ENCODE measurements at regions not wholly inside any gene's neighbourhood (a gene's known extent, or its start where the extent isn't known, plus 50 kb on each side); places are given as distances from the start of the nearest gene placed in this dataset.
"Not testable (repeated sequence)": the region's sequence is repeated elsewhere in the genome, so short reads cannot be mapped to it uniquely, and the experiment has no call there.

DNA sequence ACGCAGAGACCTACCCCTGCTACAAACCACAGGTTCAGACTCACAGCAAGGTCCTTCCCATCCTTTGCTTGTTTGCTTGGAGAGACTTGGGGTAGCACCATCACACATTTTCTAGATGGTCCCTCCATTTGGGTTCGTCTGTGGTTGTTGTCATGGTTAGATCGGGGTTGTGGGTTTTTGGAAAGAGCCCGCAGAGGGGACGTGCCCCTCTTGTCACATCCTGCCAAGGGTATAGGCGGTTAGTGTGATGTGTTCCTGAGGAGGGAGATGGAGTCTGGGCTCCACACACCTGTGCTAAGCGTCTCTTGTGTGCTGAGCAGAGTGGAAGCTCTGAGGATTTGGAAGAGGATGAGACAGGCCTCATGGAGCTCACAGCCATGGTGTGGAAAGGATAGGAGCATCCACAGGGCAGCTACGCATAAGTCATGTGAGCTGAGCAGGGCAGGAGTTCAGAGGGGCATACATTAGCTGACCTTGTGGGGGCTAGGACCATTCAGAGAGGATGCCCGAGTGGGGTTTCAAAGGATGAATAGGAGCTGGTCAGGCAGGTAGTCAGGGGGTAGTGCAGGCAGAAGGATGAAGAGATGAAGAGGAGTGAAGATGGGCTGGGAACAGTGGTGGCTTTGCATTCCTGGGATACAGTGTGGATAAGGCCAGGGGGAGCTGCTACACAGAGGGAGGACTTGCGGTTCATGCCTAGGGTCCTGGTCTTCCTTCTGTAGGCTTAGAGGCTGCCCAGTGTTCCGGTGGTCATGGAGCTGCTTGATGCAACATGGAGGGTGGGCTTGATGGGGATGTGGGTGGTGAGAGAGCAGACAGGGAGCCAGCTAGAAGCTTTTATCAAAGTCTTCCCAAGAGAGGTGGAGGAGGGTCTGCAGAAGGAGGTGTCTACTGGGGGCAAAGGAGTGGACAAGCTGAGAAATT lies 62.9 kb downstream of the ACKR3 start:
- no peak for DNase-seq

DNA sequence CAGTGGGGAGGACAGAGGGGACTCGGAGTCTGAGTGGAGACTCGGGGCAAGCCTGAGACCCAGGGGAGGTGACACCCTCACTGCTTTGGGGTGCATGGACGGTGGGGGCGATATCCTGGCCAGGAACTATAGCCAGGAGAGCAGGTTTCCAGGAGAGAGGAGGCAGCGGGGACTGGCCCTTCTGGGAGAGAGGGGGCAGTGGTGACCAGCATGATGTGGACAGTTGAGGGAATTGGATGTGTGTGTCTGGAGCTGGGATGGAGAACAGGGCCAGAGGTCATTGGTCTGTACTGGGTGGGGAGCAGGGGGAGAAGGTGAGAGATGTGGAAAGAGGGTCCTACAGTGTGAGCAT lies 63.6 kb downstream of the ACKR3 start:
- no peak for DNase-seq

DNA sequence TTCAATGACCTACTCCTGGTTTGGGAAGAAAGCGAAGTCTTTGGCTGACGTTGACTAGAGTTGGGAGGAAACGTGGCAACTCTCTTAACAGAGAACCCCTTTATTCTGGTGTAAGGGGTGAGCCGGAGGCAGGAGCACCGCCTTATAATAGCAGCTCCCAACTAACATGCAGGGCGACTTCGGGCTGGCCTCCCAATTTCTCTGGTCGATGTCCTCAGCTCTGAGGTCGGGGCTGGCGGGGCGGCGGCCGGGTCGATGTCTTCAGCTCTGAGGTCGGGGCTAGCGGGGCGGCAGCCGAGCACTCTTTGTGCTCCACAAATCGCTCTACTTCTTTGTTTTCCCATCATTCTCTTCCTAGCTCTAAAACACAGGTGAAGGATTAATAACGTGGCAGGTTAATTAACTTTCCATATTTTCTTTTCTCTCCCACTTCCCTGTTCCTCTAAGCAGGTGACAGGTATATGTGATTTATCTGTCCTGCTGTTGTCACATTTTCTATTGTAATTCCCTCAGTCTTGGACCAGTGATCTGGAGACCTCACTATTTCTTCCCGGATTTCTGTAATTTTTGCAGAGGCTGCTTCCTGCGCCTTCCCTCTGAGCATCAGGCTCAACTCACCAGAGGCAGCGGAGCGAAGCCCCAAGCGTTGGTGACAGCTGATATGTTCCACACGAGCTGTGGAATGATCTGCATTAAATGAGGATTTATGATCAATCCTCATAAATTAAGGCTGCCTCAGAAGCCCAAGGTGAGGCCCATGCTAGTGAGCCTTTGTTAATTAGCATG lies 64.3 kb downstream of the ACKR3 start:
- no peak for DNase-seq

DNA sequence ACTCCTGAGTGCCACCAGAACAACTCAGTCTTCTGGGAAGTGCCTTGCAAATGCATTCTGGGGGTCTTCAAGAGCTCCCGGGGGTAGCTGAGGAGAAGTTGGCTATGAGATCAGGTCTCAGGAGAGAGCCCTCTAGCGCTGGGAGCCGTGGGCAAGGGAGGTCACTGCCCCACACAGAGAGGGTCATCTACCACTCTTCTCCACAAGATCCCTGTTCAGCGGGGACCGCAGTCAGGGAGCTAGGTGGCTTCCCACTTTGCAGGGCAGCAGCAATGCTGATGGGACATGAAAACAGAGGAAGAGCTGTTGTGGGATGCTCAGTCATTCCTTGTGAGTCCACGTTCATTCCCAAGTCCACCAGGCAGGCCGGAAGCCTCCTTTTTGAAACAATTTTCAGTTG lies 66.6 kb downstream of the ACKR3 start:
- DNase-seq = no peak

DNA sequence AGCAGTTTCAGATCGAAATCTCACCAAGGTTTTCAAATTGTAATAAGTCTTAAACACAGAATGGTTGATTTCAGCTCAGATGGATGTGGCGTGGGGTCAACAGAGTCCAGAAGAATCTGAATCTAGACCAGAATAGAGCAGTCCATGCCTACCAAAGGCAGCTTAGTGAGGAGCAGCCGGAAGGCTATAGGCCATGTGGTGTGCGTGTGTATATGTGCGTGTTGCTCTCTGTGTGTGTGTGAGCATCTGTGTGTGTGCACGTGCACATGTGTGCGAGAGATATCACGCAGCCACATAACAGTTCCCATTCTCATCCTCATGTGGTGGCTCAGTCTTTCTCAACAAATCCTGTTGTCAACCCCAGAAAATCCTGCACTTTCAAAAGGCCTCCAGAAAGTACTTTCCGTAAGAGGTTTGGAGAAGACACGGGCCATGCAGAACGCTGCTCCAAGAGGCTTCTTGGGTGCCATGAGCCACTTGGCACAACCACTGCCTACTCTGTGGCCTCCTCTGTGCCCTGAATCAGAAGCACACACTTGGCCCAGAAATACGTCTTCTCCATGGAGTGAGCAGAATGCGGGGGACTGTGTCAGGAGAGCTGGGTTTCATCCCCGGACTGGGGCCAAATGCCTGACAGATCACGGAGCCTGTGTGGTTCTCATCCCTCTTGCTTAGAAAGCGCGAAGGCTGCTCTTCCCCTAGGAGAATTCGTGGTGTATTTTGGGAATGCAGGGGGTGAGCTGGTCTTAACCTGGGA lies 67.3 kb downstream of the ACKR3 start:
- DNase-seq = no peak

DNA sequence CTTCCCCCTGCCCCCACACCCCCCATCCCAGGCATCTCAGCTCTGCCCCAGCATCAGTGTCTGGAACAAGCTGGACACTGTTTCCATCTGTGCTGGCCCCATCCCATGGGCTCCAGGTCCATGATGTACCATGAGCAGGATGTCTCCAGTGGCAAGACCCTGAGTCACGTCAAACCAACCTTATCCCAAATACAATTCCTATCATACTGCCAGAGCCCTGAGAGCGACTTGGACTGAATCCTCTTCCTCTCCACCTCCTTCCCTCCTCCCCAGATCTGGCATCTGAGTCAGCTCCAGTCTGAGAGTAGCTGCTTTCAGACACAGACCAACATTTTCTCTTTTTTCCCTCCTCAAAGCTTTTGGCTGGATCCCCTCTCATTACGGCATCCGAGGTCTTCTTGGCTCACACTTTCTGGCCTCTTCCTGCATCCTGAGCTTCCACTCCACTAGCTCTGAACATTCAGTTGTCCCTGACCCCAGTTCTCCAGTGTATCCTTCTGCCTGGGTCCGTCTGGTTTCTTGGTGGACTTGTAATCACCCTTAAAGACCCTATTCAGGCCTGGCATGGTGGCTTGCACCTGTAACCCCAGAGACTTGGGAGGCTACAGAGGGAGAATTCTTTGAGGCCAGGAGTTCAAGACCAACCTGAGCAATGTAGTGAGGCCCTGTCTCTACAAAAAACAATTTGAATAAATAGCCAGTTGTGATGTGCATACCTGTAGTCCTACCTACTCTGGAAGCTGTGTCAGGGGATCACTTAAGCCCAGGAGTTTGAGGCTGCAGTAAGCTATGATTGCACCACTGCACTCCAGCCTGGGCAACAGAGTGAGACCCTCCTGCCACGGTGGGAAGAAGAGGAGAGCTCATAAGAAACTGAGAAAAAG lies 68.3 kb downstream of the ACKR3 start:
- peak; percentile 40 for DNase-seq

DNA sequence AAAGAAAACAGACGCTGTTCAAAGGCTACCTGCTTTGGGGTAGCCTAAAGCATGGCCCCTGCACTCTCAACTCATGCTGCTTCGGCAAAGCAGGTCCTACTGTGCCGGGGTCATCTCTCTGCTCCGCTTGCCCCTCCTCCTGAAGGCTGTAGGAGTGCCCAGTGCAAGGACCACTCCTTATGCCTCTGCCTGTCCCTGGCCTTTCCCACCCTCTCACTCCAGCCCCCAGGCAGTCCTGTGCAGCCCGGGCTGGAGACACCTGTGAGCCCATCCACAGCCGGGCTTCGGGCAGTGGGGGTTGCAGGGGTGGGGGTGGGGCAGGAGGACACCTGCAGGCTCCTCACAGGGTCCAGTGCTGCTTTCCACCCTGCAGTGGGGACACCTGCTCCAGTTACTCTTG lies 69.1 kb downstream of the ACKR3 start:
- DNase-seq = no peak

DNA sequence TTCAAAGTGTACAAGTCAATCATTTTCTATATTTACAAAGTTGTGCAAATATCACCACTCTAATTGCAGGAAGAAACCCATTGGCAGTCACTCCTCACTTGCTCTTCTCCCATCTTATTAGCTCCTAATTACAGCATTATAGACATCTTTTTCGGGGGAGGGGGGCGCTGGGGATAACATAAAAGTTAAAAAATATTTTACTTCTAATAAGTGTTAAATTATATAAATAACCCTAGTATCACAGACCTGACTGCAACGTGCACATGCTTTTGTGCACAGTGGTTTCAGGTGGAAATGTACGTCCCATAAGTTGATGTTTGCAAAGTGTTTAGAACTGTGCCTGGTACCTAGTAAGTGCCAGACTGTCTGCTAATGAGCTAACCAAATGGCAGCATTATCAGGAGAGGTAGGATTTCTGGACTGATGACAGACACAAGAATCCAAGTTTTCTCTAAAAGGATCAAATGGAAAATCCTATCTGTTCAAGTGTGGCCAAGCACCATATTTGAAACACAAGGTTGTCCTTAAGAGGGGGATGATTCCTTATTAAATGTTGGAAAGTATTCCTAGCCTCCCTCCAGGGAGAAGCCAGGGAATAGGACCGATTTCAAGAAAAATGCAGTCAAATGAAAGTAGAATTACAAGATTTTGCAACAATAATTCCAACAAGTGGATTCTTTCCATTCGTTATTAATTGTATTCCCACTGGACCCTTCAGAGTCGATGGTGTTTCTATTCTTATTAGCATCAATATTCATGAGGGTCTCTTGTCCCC lies 70.0 kb downstream of the ACKR3 start:
- DNase-seq = no peak

DNA sequence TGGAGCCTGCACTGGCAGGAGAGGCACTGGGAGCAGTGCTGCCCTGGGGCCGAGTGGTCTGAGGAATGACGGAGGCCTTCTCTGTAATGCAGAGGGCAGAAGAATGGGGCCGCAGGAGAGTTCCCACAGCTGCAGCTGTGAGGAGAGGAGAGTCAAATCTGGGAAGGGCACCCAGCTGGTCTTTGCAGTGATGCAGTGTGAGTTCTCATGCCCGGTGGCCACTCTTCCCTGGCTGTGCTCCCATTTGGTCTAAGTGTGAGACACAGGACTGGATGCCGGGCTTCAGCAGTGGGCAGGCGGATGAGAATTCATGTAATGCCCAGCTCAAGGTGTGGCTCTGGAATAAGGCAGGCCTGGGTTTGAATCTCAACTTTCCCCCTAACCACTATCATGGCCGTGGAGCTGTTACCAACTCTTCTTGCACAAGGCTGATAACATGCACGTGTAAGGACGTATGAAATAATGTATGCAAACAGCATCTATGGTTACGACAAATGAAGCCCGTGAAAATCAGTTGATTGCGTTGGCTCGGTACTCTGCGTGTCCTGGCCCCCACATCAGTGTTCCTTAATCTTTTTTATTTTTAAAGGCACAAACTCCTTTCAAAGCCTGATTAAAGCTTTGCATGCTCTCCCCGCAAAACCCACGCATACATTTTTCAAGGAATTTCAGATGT lies 71.6 kb downstream of the ACKR3 start:
- no peak for DNase-seq

DNA sequence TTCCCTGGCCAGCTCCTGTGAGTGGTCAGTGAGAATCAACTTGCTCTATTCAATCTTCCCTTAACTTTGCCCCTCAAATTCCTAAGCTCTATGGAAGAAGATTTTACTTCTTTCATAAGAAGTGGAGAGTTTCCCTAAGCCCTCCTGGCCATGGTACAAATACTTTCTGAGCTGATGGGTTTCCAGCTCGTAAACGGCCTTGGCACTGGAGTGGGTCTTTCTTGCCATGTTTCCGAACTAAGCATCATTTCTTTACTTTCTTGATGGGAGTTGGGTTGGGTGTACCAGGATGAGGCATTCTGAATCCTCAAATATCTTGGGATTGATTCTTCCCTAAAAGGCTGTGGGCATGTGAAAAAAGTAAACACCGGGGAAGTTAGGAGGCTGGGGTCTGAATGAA lies 72.5 kb downstream of the ACKR3 start:
- no peak for DNase-seq

DNA sequence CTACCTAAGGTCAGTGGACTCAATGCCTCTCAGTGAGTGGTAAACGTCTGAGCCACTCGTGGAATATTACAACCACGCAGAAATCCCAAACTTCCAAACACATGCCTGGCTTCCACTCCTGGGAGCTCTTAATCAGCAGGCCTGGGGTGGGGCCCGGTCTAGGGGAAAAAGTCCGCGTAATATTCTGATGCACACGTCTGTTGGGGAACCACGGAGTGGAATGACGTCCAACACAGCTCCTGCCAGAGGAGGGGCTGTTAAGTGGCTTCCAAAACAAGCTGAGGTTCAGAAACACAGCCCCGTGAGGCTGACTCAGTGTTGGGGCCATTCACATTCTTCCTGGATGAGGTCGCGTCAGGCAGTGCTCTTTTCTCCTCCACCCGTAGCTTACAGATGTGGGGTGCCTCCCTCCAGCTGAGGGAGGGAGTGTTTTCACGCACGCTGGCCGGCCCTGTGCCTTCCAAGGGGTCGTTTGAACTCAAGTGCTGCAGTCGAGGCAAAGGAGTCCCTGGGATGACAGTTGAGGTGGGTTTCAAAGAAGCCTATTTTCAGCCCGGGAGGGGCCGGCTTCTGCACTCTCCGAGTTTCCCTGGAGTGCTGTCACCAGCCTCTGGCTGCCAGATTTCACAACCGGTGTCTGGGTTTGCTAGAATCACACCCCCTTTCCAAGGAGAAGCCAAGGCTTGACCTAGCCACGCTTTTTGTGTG lies 73.1 kb downstream of the ACKR3 start:
- peak; percentile 99 for DNase-seq

DNA sequence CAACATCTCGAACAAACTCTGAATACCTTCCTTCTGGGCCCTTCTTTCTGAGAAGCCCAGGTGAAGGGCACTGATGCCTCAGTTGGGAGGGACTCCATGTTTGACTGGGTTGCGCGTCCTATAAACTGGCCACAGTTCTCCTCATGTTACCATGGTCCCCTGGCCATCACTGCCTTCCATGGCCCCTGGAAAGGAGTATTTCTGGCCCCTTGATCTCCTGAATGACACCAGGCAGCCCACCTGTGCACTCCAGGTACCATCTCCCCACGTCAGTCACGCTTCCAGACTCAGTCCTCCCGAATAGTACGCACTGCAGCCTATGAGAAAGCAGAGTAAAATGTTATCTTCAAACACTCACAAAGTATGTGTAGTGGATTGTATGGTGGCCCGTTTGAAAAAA lies 73.9 kb downstream of the ACKR3 start:
- DNase-seq = no peak

DNA sequence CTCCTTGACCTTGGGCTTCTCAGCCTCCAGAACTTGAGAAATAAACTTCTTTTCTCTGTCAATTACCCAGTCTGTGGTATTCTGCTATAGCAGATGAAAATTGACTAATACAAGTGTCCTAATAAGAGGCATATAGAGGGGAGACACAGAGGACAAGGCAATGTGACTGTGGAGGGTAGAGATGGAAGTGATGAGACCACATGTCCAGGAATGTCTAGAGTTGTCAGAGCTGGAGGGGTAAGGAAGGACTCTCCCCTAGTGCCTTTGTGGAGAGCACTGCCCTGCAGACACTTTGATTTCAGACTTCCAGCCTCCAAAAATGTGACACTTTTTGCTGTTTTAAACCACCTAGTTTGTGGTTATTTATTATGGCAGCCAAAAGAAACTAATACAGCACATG lies 74.4 kb downstream of the ACKR3 start:
- DNase-seq = no peak

DNA sequence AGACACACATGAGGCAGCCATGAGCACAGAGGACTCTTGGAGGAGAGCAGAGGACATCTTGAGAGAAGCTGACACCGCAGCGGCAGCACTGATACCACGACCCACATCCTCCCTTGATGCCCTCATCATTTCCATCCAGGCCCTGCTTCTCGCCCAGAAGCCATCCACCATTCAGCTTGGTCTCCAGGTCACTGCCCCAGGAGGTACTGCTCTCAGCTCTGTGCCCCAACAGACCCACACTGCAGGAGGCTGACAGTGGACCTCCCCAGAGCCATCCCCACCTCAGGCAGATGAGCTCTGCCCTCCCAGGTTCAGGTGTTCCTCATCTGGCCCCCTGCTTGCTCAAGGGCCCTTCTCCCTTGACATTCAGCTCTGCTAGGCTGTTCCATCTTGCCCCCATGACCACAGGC lies 74.9 kb downstream of the ACKR3 start:
- no peak for DNase-seq

DNA sequence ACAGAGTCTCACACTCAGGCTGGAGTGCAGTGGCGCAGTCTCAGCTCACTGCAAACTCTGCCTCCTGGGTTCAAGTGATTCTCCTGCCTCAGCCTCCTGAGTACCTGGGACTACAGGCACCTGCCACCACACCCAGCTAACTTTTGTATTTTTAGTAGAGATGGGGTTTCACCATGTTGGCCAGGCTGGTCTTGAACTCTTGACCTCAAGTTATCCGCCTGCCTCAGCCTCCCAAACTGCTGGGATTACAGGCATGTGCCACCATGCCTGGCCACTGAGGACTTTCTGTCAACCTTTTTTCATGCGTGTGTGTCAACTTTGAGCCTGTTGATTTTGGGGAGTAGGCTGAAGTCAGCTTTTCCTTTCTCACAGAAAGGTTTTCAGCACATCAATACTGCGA lies 75.5 kb downstream of the ACKR3 start:
- DNase-seq = not testable (repeated sequence)

DNA sequence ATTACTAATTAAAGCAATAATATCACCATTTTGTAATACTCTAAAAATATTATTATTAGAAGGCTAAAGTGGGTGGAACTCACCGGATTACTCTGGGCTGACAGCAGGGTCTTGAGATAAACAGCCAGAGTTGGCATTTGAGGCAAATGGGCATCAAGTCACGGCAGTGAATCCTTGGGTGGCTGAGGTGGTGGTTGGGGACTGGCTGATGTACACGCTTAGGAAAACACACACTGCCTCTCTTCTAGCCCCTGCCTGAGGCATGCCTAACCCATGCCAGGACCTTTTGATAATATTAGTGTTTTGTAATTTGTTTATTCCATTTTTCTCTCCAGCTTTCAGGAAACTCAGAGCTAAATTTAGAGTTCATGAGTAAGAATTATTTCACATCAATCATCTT lies 76.8 kb downstream of the ACKR3 start:
- DNase-seq = no peak

DNA sequence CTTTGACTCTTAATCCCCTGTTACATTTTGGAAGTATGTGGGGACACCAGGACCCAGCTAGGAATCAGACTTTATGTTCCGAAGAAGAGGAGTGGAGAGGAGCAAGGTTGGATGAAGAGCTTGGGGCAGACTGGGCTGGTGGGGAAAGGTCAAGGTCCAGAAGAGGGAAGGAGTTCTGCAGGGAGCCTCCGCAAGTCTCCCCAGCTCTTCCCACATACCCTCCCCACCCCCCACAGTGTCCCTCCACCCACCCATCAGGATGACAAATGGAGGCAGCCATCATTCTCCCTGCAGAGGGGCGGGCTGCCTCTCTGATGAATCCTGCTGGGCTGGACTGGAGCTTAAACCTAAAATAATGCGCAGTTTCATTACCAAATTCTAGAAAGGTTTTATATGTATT lies 77.2 kb downstream of the ACKR3 start:
- no peak for DNase-seq

DNA sequence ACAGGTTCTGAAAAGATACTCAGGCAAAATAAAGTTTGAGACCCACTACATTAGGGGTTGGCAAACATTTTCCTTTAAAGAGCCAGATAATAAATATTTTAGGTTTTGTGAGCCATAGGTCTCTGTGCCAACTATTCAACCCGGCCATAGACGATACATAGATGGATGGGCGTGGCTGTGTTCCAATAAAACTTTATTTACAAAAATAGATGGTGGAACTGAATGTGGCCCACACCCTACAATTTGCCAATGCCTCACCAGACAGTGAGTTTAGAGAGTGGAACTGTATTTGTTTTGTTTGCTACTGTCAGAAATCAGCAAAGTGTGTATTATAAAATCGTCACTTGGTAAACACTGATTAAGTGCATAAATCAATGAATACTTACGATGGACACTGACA lies 78.0 kb downstream of the ACKR3 start:
- DNase-seq = no peak

DNA sequence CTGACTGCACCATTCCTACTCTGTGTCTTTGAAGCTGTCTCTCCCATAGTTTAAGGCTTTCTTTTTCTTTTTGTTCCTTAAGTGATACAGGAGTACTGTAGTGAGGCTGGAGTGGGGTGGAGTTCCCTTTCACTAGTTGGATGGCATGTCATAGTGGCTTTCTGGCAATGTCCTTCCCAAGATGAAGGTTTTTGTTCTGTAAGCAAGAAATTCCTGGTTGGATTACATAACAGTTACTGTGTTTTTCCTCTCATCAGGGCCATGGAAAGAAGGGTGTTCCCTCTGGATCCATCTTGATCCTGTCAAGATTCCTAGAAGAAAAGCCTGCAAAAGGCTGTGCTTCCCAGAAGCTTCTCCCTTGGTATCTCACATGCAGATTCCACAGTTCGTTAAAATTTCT lies 84.2 kb downstream of the ACKR3 start:
- DNase-seq = no peak

DNA sequence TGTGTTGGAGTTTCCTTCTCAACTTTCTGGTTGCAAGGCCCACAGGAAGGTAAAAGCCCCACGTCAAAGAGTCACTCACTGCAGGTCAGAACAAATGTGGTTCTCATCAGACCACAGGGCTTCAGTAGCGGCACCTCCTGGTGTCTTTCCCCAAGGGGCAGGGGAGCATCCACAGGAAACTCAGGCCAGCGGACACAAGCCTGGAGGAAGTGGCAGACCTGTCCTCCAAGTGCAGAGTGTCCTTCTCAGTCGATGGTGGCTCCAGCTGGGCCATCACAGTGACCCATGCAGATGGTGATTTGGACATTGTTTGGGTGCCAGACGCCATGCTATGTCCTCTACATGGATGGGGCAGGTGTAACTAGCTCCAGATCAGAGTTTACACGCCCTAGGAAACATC lies 84.9 kb downstream of the ACKR3 start:
- no peak for DNase-seq

Data from fibroblast of skin of back (primary cell).